DOHH2 (cell line): ENCODE measurements at regions not wholly inside any gene's neighbourhood (a gene's known extent, or its start where the extent isn't known, plus 50 kb on each side); places are given as distances from the start of the nearest gene placed in this dataset.

Experiments used
- CTCF ChIP-seq: fragments of 200-600 bp; sonication (generic); IDR thresholded peaks from one replicate; pipeline ENCODE4 v1.5.1; 2014; ENCODE audit warnings: antibody characterized with exemption, mild to moderate bottlenecking, low read depth, low read length; ENCODE audit not compliant: poor library complexity, severe bottlenecking
- EZH2phosphoT487 ChIP-seq: fragments of 200-600 bp; sonication (generic); IDR thresholded peaks from 2 replicates; pipeline ENCODE4 v1.6.1; 2017; ENCODE audit warnings: borderline replicate concordance, mild to moderate bottlenecking, antibody characterized with exemption, low read length, moderate library complexity, mixed read lengths

- TF ChIP-seq EZH2phosphoT487 (no peak), CTCF (no peak)
Observed at GRCh38 chr6:44052419-44053023, 74.7 kb downstream of the MRPL14 start.
